ENCODE measurements at regions not wholly inside any gene's neighbourhood (a gene's known extent, or its start where the extent isn't known, plus 50 kb on each side); places are given as distances from the start of the nearest gene placed in this dataset.

DNA sequence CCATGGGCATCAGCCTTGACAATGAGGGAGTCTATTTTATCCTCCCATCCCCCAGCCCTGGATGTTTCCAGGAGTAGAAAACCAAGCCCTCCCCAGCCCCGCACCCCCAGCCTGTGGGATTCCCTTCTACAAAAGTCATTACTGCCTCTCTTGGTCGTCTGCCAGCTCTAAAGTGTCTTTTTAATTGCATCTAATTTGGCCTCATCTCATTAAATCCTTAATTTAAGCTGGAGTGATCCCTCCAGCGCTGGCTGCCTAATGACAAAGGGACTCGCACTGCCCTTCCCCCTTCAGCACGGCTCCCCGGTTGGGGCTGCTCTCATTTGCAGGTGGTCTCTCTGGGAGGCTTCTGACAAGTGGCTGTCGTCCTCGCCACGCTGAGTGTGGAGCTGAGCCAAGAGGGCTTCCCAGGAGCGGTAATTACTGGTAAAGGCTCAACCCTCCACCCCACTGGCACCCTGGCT, 107.9 kb upstream of the ALDH1B1 start:
- TF ChIP-seq EZH2phosphoT487 (IDR thresholded peaks at IDR 0.05; ENCODE audit: borderline replicate concordance, low read length) (no peak), CTCF (IDR thresholded peaks at IDR 0.05; ENCODE audit: low read depth, low read length, poor library complexity, severe bottlenecking) (no peak)
- no peak overlapping the region for H3K4me2 ChIP-seq (ENCODE audit: low read length)

DNA sequence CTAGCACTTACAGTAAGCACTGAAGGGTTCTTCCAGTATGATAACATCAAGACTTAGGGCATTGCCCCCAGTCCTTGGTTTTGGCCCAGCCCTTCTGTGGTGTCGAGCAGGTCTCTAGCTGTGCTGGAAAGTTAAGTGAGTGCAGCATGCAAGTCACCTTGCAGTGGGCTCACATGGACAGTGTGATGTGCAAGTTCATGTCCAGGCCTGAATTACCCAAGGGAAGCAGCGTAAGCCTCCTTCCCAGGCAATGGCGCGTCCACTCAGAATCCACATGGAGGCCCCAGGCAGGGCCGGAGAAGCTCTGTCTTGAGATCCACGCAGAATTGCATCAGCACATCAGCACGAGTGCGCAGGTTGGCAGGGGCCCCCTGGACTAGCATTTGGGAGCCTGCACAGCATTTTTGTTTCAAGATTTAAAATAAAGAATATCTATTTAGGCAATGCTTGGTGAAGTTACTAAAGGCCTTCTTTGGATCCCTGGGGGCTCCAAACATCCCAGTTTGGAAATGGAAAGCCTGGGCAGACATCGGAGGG, 108.4 kb upstream of the ALDH1B1 start:
- Histone ChIP-seq H3K4me1 (ENCODE audit: control insufficient read depth, low read length) (no peaks in the 10 kb centered on the region), H3K27me3 (ENCODE audit: control insufficient read depth, low read length) (peaks cover 4% of the 10 kb centered on the region; the same call in 1 of the 2 replicates), H3K9me2 (replicated peaks; ENCODE audit: control insufficient read depth, low read length) (no peaks in the 10 kb centered on the region), H3K4me3 (ENCODE audit: low read length) (no peak overlapping the region), H4K20me1 (ENCODE audit: control insufficient read depth, insufficient read depth, low read depth, low read length) (no peaks in the 10 kb centered on the region), H3K27ac (ENCODE audit: low read depth, low read length) (no peak overlapping the region), H3F3A (ENCODE audit: control insufficient read depth, insufficient read depth) (no peaks in the 10 kb centered on the region), H3K9me3 (ENCODE audit: control insufficient read depth, insufficient read depth, low read length) (no peaks in the 10 kb centered on the region), H3K79me2 (ENCODE audit: control insufficient read depth, low read length) (no peaks in the 10 kb centered on the region), H3K4me2 (ENCODE audit: low read length) (no peak overlapping the region), H3K36me3 (ENCODE audit: control insufficient read depth, low read length) (no peaks in the 10 kb centered on the region)
- TF ChIP-seq CTCF (IDR thresholded peaks at IDR 0.05; ENCODE audit: low read depth, low read length, poor library complexity, severe bottlenecking) (no peak), EZH2phosphoT487 (IDR thresholded peaks at IDR 0.05; ENCODE audit: borderline replicate concordance, low read length) (no peak)

More for the DNA sequence above, 107.9 kb upstream of the ALDH1B1 start:
- Histone ChIP-seq H3K9me2 (replicated peaks; ENCODE audit: control insufficient read depth, low read length) (no peaks in the 10 kb centered on the region), H3K4me3 (ENCODE audit: low read length) (no peak overlapping the region), H3K27me3 (ENCODE audit: control insufficient read depth, low read length) (peaks cover 4% of the 10 kb centered on the region; the same call in 1 of the 2 replicates), H3K36me3 (ENCODE audit: control insufficient read depth, low read length) (no peaks in the 10 kb centered on the region), H3K9me3 (ENCODE audit: control insufficient read depth, insufficient read depth, low read length) (no peaks in the 10 kb centered on the region), H3K27ac (ENCODE audit: low read depth, low read length) (no peak overlapping the region), H3K4me1 (ENCODE audit: control insufficient read depth, low read length) (no peaks in the 10 kb centered on the region), H3K79me2 (ENCODE audit: control insufficient read depth, low read length) (no peaks in the 10 kb centered on the region), H4K20me1 (ENCODE audit: control insufficient read depth, insufficient read depth, low read depth, low read length) (no peaks in the 10 kb centered on the region), H3F3A (ENCODE audit: control insufficient read depth, insufficient read depth) (no peaks in the 10 kb centered on the region)

GRCh38 chr9:38282756-38283155, 109.7 kb upstream of the ALDH1B1 start:
- H3K27ac ChIP-seq (ENCODE audit: low read depth, low read length), result no peak overlapping the region
- TF ChIP-seq CTCF (IDR thresholded peaks at IDR 0.05; ENCODE audit: low read depth, low read length, poor library complexity, severe bottlenecking) (no peak), EZH2phosphoT487 (IDR thresholded peaks at IDR 0.05; ENCODE audit: borderline replicate concordance, low read length) (no peak)
- no peaks in the 10 kb centered on the region for H3K9me3 ChIP-seq (ENCODE audit: control insufficient read depth, insufficient read depth, low read length)
- no peaks in the 10 kb centered on the region for H3K79me2 ChIP-seq (ENCODE audit: control insufficient read depth, low read length)
- H3K27me3 ChIP-seq (ENCODE audit: control insufficient read depth, low read length), result peaks cover 4% of the 10 kb centered on the region; the same call in 1 of the 2 replicates
- H3K4me3 ChIP-seq (ENCODE audit: low read length), result no peak overlapping the region
- H3K4me2 ChIP-seq (ENCODE audit: low read length), result no peak overlapping the region
- H3K9me2 ChIP-seq (replicated peaks; ENCODE audit: control insufficient read depth, low read length), result no peaks in the 10 kb centered on the region
- peaks cover 8% of the 10 kb centered on the region for H3K4me1 ChIP-seq (ENCODE audit: control insufficient read depth, low read length)
- no peaks in the 10 kb centered on the region for H3K36me3 ChIP-seq (ENCODE audit: control insufficient read depth, low read length)
- H4K20me1 ChIP-seq (ENCODE audit: control insufficient read depth, insufficient read depth, low read depth, low read length), result no peaks in the 10 kb centered on the region
- H3F3A ChIP-seq (ENCODE audit: control insufficient read depth, insufficient read depth), result no peaks in the 10 kb centered on the region
